Dendritic cell treated with granulocyte-macrophage colony-stimulating factor and Interleukin-4, amounts not matched to agents 40 ng/mL and 50 ng/mL, for 4 days (primary cell): ENCODE measurements at regions not wholly inside any gene's neighbourhood (a gene's known extent, or its start where the extent isn't known, plus 50 kb on each side); places are given as distances from the start of the nearest gene placed in this dataset.

ENCODE experiments used
- H3K27ac Mint-ChIP-seq: one replicate; pipeline ENCODE4 v1.8.0; 2022; ENCODE audit warnings: mild to moderate bottlenecking, mixed read lengths
- H3K27me3 Mint-ChIP-seq: one replicate; pipeline ENCODE4 v1.8.0; 2022; ENCODE audit warnings: mild to moderate bottlenecking, mixed read lengths
- H3K36me3 Mint-ChIP-seq: one replicate; pipeline ENCODE4 v1.8.0; 2022; ENCODE audit warnings: low read depth, mixed read lengths
- H3K4me1 Mint-ChIP-seq: one replicate; pipeline ENCODE4 v1.8.0; 2022; ENCODE audit warnings: low read depth, mixed read lengths
- H3K4me3 Mint-ChIP-seq: one replicate; pipeline ENCODE4 v1.8.0; 2022; ENCODE audit warnings: mild to moderate bottlenecking, moderate library complexity, mixed read lengths
- H3K9me3 Mint-ChIP-seq: one replicate; pipeline ENCODE4 v1.8.0; 2022; ENCODE audit warnings: mixed read lengths
- intact Hi-C: fragments of 100-400 bp; cut with micrococcal nuclease; formaldehyde crosslinking; loops from one replicate; pipeline ENCODE4 v1.15.0; 2022

- Mint-ChIP-seq H3K4me1 (no peaks in the 10 kb centered on the region), H3K36me3 (no peaks in the 10 kb centered on the region), H3K27ac (no peak overlapping the region), H3K4me3 (no peak overlapping the region), H3K27me3 (no peaks in the 10 kb centered on the region), H3K9me3 (peaks cover 15% of the 10 kb centered on the region)
- intact Hi-C loops, result no loop called here
Observed at GRCh38 chr6:126419901-126420300, 80.0 kb downstream of the CENPW start.

DNA sequence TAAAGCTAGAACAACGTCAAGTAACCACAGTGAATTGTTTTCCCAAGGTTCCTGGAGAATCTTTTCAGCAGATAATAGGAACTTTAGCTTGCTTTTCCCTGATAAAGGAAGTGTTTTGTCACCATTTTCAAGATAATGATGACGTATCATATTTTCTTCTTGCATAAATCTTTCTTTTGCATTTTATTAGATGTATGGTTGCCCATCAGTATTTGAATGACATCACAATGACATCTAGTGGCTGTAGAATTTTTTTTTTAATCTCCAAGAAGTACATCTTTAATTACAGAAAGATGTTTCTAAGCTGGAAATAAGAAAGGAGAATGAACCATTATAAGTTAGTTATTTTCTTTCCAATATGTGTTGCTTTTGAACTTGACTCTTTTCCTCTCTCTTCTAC, 83.0 kb downstream of the CENPW start:
- no peaks in the 10 kb centered on the region for H3K36me3 Mint-ChIP-seq
- no peak overlapping the region for H3K27ac Mint-ChIP-seq
- H3K4me3 Mint-ChIP-seq, result no peak overlapping the region
- H3K9me3 Mint-ChIP-seq, result no peaks in the 10 kb centered on the region
- intact Hi-C loops, result no loop called here
- H3K27me3 Mint-ChIP-seq, result no peaks in the 10 kb centered on the region
- H3K4me1 Mint-ChIP-seq, result no peaks in the 10 kb centered on the region

- H3K27ac Mint-ChIP-seq, result no peak overlapping the region
- H3K27me3 Mint-ChIP-seq, result no peaks in the 10 kb centered on the region
- H3K4me3 Mint-ChIP-seq, result no peak overlapping the region
- intact Hi-C loops, result no loop called here
- no peaks in the 10 kb centered on the region for H3K9me3 Mint-ChIP-seq
- H3K36me3 Mint-ChIP-seq, result no peaks in the 10 kb centered on the region
- H3K4me1 Mint-ChIP-seq, result no peaks in the 10 kb centered on the region
Observed at GRCh38 chr6:126427713-126428112, 87.8 kb downstream of the CENPW start.

DNA sequence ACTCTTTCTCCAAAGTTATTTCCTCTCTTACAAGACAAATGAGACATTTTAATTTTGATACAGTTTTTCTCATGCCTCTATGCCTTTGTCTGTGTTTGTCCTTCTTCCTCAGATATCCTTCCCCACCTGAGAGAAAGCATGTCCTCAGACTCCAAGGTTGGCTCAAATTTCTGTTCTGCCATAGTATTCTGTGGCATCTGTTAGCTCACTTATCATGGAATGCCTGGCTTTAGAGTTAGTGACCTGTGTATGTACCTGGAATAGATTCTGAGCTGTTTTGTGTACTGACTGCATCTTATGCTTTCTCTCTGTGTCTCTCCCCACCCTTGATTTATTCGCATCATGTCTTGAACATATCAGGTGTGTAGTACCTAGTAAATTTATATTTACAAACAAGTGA, 90.0 kb downstream of the CENPW start:
- Mint-ChIP-seq H3K4me1 (no peaks in the 10 kb centered on the region), H3K27ac (no peak overlapping the region), H3K36me3 (no peaks in the 10 kb centered on the region), H3K27me3 (no peaks in the 10 kb centered on the region), H3K4me3 (no peak overlapping the region), H3K9me3 (no peaks in the 10 kb centered on the region)
- intact Hi-C loops, result no loop called here

DNA sequence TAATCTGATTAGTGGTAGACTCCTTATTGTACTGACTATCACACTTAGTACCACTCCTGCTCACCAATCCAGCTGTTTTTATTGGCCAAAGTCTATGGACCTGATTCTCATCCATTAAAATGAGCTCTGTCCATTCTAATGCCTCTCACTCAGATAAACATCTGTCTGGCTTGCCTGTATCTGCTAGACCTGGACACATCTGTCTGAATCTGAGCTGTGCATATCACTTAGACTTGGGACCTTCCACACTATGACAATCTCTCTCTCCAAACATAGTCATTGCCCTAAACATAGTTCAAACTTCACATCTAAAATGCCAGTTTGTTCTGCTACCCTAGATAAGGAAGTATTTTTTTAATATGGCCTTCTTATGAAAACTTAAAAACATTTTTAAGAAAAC, 92.6 kb downstream of the CENPW start:
- Mint-ChIP-seq H3K9me3 (no peaks in the 10 kb centered on the region), H3K4me3 (no peak overlapping the region), H3K27ac (no peak overlapping the region), H3K36me3 (no peaks in the 10 kb centered on the region), H3K4me1 (no peaks in the 10 kb centered on the region), H3K27me3 (no peaks in the 10 kb centered on the region)
- intact Hi-C loops, result no loop called here

GRCh38 chr6:126433927-126434326, 94.0 kb downstream of the CENPW start:
- H3K27me3 Mint-ChIP-seq, result no peaks in the 10 kb centered on the region
- no peaks in the 10 kb centered on the region for H3K9me3 Mint-ChIP-seq
- no peaks in the 10 kb centered on the region for H3K36me3 Mint-ChIP-seq
- no peaks in the 10 kb centered on the region for H3K4me1 Mint-ChIP-seq
- no peak overlapping the region for H3K4me3 Mint-ChIP-seq
- intact Hi-C loops, result no loop called here
- no peak overlapping the region for H3K27ac Mint-ChIP-seq

DNA sequence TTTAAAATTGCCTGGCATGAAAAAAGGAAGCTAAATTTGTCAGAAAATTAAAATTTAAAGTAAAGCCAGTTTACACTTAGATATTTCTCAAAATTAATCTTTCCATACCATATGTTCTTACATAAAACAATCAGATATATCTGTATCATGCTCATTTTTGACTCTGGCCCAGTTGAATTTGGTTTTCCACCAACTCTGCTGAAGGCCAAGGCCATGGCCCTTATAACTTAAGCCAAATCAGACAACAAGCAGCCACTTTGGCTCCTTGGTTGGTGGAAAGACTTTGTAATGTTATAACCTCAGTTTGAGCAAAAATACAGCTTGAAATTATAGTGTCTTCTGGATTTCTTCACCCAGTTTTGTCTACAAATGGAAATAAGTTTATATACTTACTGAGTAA, 97.3 kb downstream of the CENPW start:
- H3K9me3 Mint-ChIP-seq, result no peaks in the 10 kb centered on the region
- H3K4me3 Mint-ChIP-seq, result no peak overlapping the region
- no peaks in the 10 kb centered on the region for H3K4me1 Mint-ChIP-seq
- no peaks in the 10 kb centered on the region for H3K27me3 Mint-ChIP-seq
- intact Hi-C loops, result no loop called here
- no peak overlapping the region for H3K27ac Mint-ChIP-seq
- H3K36me3 Mint-ChIP-seq, result no peaks in the 10 kb centered on the region

DNA sequence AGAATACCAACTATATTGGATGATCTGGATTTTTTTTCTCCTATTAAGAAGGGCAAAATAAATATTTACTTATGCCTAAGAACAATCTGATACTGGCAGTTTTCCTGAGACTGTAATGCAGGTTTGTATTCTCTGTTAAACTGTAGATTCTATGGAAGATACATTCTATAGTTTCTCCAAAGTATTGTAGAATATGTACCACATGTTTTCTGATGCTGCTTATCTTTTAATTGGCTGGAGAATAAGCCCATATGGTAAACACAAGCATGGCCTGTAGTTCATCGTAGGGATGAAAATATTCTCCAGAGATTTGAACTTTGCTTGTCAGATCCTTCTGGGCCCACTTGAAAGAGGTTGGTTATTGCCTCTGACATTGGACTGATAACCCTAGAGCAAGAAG, 99.1 kb downstream of the CENPW start:
- Mint-ChIP-seq H3K27me3 (no peaks in the 10 kb centered on the region), H3K4me3 (no peak overlapping the region), H3K36me3 (no peaks in the 10 kb centered on the region), H3K4me1 (no peaks in the 10 kb centered on the region), H3K9me3 (no peaks in the 10 kb centered on the region), H3K27ac (no peak overlapping the region)
- intact Hi-C loops, result no loop called here

- no peaks in the 10 kb centered on the region for H3K9me3 Mint-ChIP-seq
- H3K4me3 Mint-ChIP-seq, result no peak overlapping the region
- intact Hi-C loops, result no loop called here
- no peak overlapping the region for H3K27ac Mint-ChIP-seq
- H3K36me3 Mint-ChIP-seq, result no peaks in the 10 kb centered on the region
- no peaks in the 10 kb centered on the region for H3K27me3 Mint-ChIP-seq
- no peaks in the 10 kb centered on the region for H3K4me1 Mint-ChIP-seq
Observed at GRCh38 chr6:126440923-126441322, 101.0 kb downstream of the CENPW start.

DNA sequence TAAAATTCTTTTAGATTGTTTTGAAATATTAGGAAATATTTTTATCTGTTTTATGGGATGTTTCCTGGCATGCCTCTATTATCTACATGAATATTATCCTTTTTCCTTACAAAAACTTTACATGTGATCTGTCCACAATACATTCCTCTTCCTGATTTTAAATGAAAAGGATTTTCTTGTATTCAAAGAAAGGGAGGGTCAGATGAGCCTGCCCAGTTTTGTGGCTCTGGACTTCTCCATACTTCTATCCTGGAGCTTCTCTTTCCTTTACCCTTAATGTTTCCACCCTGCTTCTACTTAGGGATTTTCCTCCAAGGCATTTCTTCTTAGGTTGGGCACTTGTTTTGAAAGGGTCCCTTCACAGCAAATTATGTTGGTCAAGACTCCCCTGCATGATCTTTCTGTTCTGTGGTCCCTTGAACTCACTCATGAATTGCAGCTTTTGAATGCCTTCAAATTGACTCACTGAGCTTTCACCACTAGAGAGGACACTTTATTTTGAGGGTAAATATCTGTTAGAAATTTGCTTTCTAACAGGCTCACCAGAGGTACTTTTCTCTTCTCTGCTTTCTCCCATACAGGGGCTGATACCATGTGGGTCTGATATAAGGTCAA, 104.9 kb downstream of the CENPW start:
- Mint-ChIP-seq H3K9me3 (no peaks in the 10 kb centered on the region), H3K27me3 (no peaks in the 10 kb centered on the region), H3K27ac (no peak overlapping the region), H3K36me3 (no peaks in the 10 kb centered on the region), H3K4me1 (no peaks in the 10 kb centered on the region), H3K4me3 (no peak overlapping the region)
- intact Hi-C loops, result no loop called here

- H3K4me1 Mint-ChIP-seq, result no peaks in the 10 kb centered on the region
- intact Hi-C loops, result no loop called here
- no peaks in the 10 kb centered on the region for H3K27me3 Mint-ChIP-seq
- H3K9me3 Mint-ChIP-seq, result no peaks in the 10 kb centered on the region
- H3K4me3 Mint-ChIP-seq, result no peak overlapping the region
- no peak overlapping the region for H3K27ac Mint-ChIP-seq
- no peaks in the 10 kb centered on the region for H3K36me3 Mint-ChIP-seq
Observed at GRCh38 chr6:126446248-126446647, 106.3 kb downstream of the CENPW start.

- Mint-ChIP-seq H3K9me3 (no peaks in the 10 kb centered on the region), H3K27ac (no peak overlapping the region), H3K36me3 (no peaks in the 10 kb centered on the region), H3K4me3 (no peak overlapping the region), H3K27me3 (no peaks in the 10 kb centered on the region), H3K4me1 (no peaks in the 10 kb centered on the region)
- intact Hi-C loops, result no loop called here
Observed at GRCh38 chr6:126447367-126447766, 107.5 kb downstream of the CENPW start.

GRCh38 chr6:126461045-126461444, 121.1 kb downstream of the CENPW start:
- no peaks in the 10 kb centered on the region for H3K4me1 Mint-ChIP-seq
- no peak overlapping the region for H3K27ac Mint-ChIP-seq
- intact Hi-C loops, result no loop called here
- no peaks in the 10 kb centered on the region for H3K36me3 Mint-ChIP-seq
- H3K4me3 Mint-ChIP-seq, result no peak overlapping the region
- no peaks in the 10 kb centered on the region for H3K27me3 Mint-ChIP-seq
- no peaks in the 10 kb centered on the region for H3K9me3 Mint-ChIP-seq

DNA sequence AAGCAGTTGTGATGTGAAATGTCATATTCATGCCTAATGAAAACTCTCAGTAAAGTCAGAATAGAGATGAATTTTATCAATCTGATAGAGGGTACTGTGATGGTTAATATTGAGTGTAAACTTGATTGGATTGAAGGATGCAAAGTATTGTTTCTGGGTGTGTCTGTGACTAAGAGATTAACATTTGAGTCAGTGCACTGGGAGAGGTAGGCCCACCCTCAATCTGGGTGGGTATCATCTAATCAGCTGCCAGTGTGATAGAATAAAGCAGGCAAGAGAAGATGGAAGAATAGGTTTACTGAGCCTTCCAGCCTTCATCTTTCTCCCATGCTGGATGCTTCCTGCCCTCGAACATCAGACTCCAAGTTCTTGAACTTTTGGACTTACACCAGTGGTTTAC, 124.3 kb downstream of the CENPW start:
- intact Hi-C loops, result no loop called here
- no peak overlapping the region for H3K27ac Mint-ChIP-seq
- no peaks in the 10 kb centered on the region for H3K4me1 Mint-ChIP-seq
- no peaks in the 10 kb centered on the region for H3K36me3 Mint-ChIP-seq
- H3K27me3 Mint-ChIP-seq, result no peaks in the 10 kb centered on the region
- no peak overlapping the region for H3K4me3 Mint-ChIP-seq
- no peaks in the 10 kb centered on the region for H3K9me3 Mint-ChIP-seq

DNA sequence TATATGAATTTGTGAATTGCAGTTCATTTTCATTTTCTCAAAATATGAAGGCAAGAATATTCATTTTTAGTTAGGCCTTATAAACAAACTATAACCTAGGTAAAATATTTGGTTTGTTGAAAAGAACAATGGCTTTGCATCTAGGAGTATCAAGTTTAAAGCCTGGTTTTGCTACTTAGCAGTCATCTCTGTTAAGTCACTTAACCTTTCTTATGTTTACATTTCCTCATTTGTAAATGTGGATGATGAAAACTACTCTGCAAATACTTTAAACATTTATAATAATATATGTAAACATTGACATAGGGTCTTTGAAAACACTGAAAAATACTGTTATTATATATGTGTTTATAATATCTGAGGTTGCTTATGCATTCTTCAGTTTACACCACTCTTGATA, 135.5 kb downstream of the CENPW start:
- H3K36me3 Mint-ChIP-seq, result no peaks in the 10 kb centered on the region
- intact Hi-C loops, result no loop called here
- H3K27me3 Mint-ChIP-seq, result no peaks in the 10 kb centered on the region
- H3K4me3 Mint-ChIP-seq, result no peak overlapping the region
- peaks cover 8% of the 10 kb centered on the region for H3K9me3 Mint-ChIP-seq
- no peaks in the 10 kb centered on the region for H3K4me1 Mint-ChIP-seq
- no peak overlapping the region for H3K27ac Mint-ChIP-seq
